GM21737 (cell line): ENCODE measurements at regions not wholly inside any gene's neighbourhood (a gene's known extent, or its start where the extent isn't known, plus 50 kb on each side); places are given as distances from the start of the nearest gene placed in this dataset.

Experiments
- ATAC-seq: cut with Tn5 transposase; IDR thresholded peaks from one replicate; pipeline ENCODE4 v1.9.1; 2021; ENCODE audit warnings: mild to moderate bottlenecking, moderate library complexity; ENCODE audit not compliant: unreplicated experiment

- ATAC-seq: no peak
These were observed 50.4 kb upstream of the DAB1 start for GRCh38 chr1:57474137-57474750.
